ENCODE measurements at regions not wholly inside any gene's neighbourhood (a gene's known extent, or its start where the extent isn't known, plus 50 kb on each side); places are given as distances from the start of the nearest gene placed in this dataset.
A peak's percentile ranks its signal among the peaks of the same experiment; 100 is the strongest.
"Not testable (repeated sequence)": the region's sequence is repeated elsewhere in the genome, so short reads cannot be mapped to it uniquely, and the experiment has no call there.

DNA sequence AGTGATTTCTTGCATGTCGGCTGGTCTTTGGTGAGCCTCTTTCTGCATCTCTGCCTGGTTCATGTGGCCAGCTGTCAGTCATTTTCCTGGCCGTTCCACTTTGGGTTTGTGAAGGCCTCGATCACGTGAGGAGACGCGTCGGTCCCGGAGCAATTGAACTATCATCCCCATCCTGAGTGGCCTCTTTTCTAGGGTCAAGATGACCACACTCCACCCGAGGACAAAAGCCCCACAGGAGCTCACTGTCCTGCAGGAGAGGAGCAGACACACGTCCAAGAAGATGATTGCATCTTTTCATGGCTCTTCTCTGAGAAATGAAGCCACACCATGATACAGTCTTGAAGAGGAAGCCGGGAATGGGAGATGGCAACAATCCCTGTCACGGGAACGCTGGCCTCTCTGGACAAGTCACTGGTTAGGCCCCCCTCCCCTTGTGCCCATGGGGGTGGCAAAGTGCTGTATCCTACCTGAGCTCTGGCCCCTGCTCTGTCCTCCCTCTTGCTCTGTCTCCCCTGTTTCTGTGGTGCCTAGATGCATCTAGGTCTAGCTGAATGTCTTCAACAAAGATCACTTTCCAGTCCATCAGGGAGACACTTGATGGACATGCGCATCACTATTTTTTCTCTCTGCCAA is 291.4 kb upstream of the ZNF337 start:
- not testable (repeated sequence) for DNase-seq (ENCODE audit: low spot score)

DNA sequence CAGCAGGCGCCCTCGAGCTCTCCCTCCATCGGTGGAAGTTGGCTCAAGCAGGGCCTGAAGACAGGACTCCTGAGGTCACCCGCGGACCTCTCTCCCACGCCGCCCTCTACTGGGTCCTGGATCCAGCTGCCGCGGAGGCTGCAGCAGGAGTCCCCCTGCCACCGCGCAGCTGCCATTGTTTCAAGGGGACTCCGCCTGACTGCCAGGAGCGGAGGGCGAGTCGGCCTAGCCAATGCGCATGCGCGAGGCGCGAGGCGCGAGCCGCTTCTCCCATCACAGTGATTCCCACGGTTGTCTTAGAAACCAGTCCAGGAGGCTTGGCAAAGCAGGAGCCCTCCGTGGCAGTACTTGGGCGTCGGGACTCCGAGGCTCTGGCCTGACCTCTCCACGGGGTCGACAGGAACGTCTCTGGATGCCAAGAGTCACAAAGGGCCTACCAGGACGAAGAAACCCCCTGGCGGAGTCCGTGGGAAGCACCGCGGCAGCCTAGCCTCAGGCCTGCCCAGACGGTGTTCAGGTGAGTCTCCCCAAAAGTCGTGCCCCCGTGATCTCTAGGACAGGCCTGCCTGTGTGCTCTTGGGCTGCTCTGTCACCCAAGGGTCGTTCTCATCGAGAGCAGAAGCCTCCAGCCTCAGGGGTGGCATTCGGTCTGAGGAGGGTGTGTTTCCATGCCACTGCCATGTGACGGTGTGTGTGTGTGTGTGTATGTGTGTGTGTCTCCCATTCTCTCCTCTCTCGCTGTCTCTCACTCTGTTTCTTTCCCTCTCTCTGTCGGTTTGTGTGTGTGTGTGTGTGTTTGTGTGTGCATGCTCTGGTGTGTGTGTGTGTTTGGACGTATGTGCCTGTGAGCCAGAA is 290.6 kb upstream of the ZNF337 start:
- DNase-seq (ENCODE audit: low spot score) = no peak

GRCh38 chr20:25985597-25985996 is 288.9 kb upstream of the ZNF337 start:
- no peak for DNase-seq (ENCODE audit: low spot score)

GRCh38 chr20:25984933-25985332 is 288.3 kb upstream of the ZNF337 start:
- no peak for DNase-seq (ENCODE audit: low spot score)

- DNase-seq (ENCODE audit: low spot score) = not testable (repeated sequence)
Measured at GRCh38 chr20:25982701-25983100, 286.0 kb upstream of the ZNF337 start.

GRCh38 chr20:25978450-25979190 is 282.0 kb upstream of the ZNF337 start:
- not testable (repeated sequence) for DNase-seq (ENCODE audit: low spot score)

DNA sequence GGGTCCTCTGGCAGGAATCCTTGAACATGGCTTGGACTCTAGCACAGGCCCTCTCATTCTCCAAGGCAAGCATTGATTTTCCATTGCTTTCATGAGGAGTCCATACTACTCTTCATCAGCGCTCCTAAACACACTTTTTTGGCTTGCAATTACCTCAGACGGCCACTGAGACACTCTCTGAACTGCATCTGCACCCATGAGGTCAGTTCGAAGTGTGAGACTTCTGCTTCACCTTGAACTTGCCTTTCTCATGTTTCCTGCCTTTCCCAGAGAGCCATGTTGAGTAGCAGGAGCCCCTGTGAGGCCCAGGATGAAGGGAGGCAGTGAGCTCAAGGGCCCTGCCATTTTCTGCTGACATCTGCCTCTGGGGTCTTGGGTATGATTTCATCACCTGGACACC is 279.2 kb upstream of the ZNF337 start:
- not testable (repeated sequence) for DNase-seq (ENCODE audit: low spot score)

- DNase-seq (ENCODE audit: low spot score) = not testable (repeated sequence)
Measured at GRCh38 chr20:25965203-25965602, 268.6 kb upstream of the ZNF337 start.

DNA sequence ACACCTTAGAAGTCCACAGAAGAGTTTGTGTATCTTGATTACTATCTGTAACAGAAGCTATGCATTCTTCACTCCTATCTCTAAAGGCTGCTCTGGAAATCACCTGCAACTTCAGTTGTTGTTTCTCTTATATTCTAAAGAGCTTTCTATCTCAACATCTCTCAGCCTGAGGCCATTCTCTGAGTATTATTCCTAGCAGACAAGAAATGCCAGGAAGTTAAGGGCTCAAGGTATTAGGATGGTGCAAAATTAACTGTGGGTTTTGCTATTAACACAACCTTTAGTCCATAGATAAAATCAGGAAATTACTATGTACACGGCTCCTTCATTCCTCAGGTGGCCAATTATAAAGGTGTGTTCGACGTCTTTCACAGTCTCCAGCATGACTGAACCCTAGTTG is 257.2 kb upstream of the ZNF337 start:
- not testable (repeated sequence) for DNase-seq (ENCODE audit: low spot score)

GRCh38 chr20:25935230-25935629 is 238.6 kb upstream of the ZNF337 start:
- DNase-seq (ENCODE audit: low spot score) = not testable (repeated sequence)

- DNase-seq (ENCODE audit: low spot score) = not testable (repeated sequence)
Measured at GRCh38 chr20:25932806-25933205, 236.2 kb upstream of the ZNF337 start.

GRCh38 chr20:25932170-25932569 is 235.5 kb upstream of the ZNF337 start:
- DNase-seq (ENCODE audit: low spot score) = not testable (repeated sequence)

- not testable (repeated sequence) for DNase-seq (ENCODE audit: low spot score)
Measured at GRCh38 chr20:25902321-25902720, 205.7 kb upstream of the ZNF337 start.

DNA sequence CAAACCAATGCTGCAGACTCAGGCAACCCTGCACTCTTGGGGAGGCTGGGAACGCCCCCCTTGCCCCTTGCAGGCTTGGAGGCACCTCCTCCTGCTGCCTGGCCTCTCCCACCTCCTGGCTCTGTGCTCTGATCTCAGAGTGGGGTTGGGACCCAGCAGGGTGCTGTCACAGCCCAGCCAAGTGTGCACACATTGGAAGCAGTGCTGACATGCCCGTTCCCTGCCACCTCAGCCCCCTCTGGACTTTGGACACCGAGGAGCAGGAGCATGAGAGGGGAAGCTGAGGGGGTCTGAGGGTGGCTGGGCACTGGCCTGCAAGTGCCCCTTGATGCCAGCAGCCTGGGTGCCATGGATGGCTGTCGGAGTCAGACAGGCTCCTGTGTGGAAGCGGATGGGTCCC is 202.0 kb upstream of the ZNF337 start:
- not testable (repeated sequence) for DNase-seq (ENCODE audit: low spot score)

- not testable (repeated sequence) for DNase-seq (ENCODE audit: low spot score)
Measured at GRCh38 chr20:25879096-25879495, 182.4 kb upstream of the ZNF337 start.

GRCh38 chr20:25868650-25868979 is 172.0 kb upstream of the ZNF337 start:
- not testable (repeated sequence) for DNase-seq (ENCODE audit: low spot score)

GRCh38 chr20:25867776-25868649 is 171.4 kb upstream of the ZNF337 start:
- peak; percentile 50 for DNase-seq (ENCODE audit: low spot score)

- not testable (repeated sequence) for DNase-seq (ENCODE audit: low spot score)
Measured at GRCh38 chr20:25867015-25867775, 170.5 kb upstream of the ZNF337 start.

DNA sequence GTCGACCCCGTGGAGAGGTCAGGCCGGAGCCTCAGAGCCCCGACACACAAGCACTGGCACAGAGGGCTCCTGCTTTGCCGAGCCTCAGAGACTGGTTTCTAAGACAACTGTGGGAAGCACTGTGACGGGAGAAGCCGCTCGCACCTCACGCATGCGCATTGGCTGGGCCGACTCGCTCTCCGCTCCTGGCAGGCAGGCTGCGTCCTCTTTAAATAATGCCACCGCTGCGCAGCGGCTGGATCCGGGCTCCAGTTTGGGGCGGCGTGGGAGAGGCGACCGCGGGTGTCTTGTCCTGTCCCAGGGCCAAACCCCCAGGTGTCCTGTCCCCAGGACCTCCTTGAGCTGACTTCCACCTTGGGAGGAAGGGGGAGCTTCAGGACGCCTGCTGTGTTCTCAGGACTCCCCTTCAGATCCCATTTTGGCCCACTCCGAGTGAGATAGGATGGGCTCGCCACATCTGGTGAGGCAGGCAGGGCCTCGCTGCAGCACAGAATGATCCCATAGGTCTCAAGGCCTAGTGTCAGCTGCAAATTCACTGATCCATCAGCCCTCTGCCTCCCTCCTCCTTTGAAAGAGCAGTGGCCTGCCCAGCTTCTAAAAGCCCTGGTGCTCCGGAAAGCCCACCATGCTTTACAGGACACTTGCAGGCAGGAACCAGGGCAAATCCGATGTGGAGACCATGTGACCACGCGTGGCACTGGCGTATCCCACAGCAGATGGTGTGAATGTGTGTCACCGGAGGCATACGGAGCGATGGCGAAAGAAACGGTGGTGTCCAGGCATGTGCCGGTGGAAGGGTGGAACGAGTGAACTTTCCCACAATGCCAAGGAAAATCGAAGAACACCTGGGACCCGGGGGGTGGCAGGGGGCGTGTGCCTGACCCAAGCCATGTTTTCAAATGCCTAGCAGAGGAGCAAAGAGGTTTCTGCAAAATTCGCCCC is 169.3 kb upstream of the ZNF337 start:
- peak; percentile 81 for DNase-seq (ENCODE audit: low spot score)

All from HuH-7 (cell line).